ENCODE measurements at regions not wholly inside any gene's neighbourhood (a gene's known extent, or its start where the extent isn't known, plus 50 kb on each side); places are given as distances from the start of the nearest gene placed in this dataset.
A peak's percentile ranks its signal among the peaks of the same experiment; 100 is the strongest.

DNA sequence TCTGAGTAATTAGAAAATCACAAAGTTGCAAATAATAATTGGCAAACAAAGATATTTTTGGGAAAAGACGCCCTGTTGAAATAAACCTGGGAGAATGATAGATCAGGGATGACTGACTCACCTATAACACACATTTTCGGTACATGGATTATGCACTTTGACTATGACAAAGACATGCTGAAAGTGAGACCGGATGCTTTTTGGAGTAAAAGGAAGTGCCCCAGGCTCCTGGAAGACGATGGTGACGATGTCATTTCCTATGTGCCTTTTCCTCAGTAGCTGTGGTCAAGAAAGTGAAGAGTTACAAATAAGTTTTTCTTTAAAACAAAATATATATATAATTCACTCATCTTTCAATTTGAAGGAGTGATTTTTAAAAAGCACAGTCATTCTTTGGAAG is 158.7 kb downstream of the SIPA1L2 start:
- Mint-ChIP-seq H3K4me3 (peak overlapping the region in 1 of 7 donors; percentile 38), H3K36me3 (no peaks in the 10 kb centered on the region), H3K27ac (peak overlapping the region in 1 of 8 donors; percentile 29), H3K27me3 (peaks cover 0 to 3% of the 10 kb centered on the region in 2 donors), H3K4me1 (peaks cover 14 to 20% (median 19%) of the 10 kb centered on the region in 3 donors), H3K9me3 (no peaks in the 10 kb centered on the region)
- H3K36me3 ChIP-seq (ENCODE audit: insufficient read depth, low read length): no peaks in the 10 kb centered on the region
- H3K9me3 ChIP-seq (ENCODE audit: low read length): no peaks in the 10 kb centered on the region
- H3K4me1 ChIP-seq (ENCODE audit: insufficient read depth, low read length): no peaks in the 10 kb centered on the region
- CTCF ChIA-PET: no interaction called here
- no peak overlapping the region for H3K27ac ChIP-seq (ENCODE audit: low read depth, low read length)
- H3K4me3 ChIP-seq (ENCODE audit: low read length): no peak overlapping the region
- POLR2A ChIA-PET: no interaction called here
- no peak for DNase-seq
- no peaks in the 10 kb centered on the region for H3K27me3 ChIP-seq (ENCODE audit: insufficient read depth, low read length, poor library complexity, severe bottlenecking)

DNA sequence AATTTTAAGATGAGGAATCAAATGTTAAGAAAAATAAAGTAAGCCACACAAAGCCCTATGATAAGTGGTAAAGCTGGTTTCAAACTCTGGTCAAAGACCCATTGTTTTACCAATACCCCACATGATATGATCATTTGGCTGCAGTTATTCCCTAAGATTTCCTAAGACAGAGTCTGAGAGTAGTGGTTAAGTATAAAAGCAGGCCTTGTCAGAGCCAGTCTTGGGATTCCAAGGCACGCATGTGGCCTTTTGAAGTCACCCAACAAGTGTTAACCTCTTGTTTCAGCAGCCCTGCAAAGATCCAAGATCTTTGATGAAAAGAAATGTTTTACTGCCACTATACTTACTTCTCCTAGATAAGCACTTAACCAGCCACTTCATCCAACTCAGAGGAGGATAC is 159.2 kb downstream of the SIPA1L2 start:
- CTCF ChIA-PET: no interaction called here
- H3K36me3 ChIP-seq (ENCODE audit: insufficient read depth, low read length): no peaks in the 10 kb centered on the region
- no peak overlapping the region for H3K4me3 Mint-ChIP-seq
- peaks cover 0 to 3% of the 10 kb centered on the region in 2 donors for H3K27me3 Mint-ChIP-seq
- no peaks in the 10 kb centered on the region for H3K9me3 ChIP-seq (ENCODE audit: low read length)
- peaks cover 14 to 20% (median 19%) of the 10 kb centered on the region in 3 donors for H3K4me1 Mint-ChIP-seq
- DNase-seq: no peak
- no peaks in the 10 kb centered on the region for H3K4me1 ChIP-seq (ENCODE audit: insufficient read depth, low read length)
- no peaks in the 10 kb centered on the region for H3K36me3 Mint-ChIP-seq
- POLR2A ChIA-PET: no interaction called here
- H3K9me3 Mint-ChIP-seq: no peaks in the 10 kb centered on the region
- H3K27ac ChIP-seq (ENCODE audit: low read depth, low read length): no peak overlapping the region
- H3K27ac Mint-ChIP-seq: peak overlapping the region in 1 of 8 donors; percentile 29
- no peaks in the 10 kb centered on the region for H3K27me3 ChIP-seq (ENCODE audit: insufficient read depth, low read length, poor library complexity, severe bottlenecking)
- no peak overlapping the region for H3K4me3 ChIP-seq (ENCODE audit: low read length)

DNA sequence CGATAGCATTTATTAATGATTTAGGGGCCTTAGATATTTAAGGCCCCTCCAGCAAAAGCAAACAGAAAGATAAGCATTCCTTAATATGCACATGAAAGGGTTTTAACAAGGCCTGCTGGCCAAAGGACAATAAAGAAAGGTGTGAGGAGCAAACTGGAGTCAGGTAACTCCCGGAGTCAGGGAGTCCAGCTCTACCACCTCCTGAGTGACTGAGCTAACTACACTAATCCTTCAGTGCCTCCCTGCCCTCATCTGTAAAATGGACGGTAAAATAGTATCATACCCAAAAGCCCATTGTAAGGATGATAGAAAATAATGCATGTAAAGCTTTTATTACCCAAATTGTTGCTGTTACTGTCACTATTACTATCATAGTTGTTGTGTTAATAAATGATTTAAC is 161.7 kb downstream of the SIPA1L2 start:
- Histone ChIP-seq H3K4me3 (ENCODE audit: low read length) (no peak overlapping the region), H3K27ac (ENCODE audit: low read depth, low read length) (no peak overlapping the region), H3K36me3 (ENCODE audit: insufficient read depth, low read length) (no peaks in the 10 kb centered on the region), H3K9me3 (ENCODE audit: low read length) (no peaks in the 10 kb centered on the region), H3K4me1 (ENCODE audit: insufficient read depth, low read length) (no peaks in the 10 kb centered on the region), H3K27me3 (ENCODE audit: insufficient read depth, low read length, poor library complexity, severe bottlenecking) (no peaks in the 10 kb centered on the region)
- Mint-ChIP-seq H3K4me1 (peaks cover 14 to 20% (median 16%) of the 10 kb centered on the region in 3 donors), H3K4me3 (no peak overlapping the region), H3K27ac (no peak overlapping the region), H3K36me3 (peaks cover 0 to 4% (median 0%) of the 10 kb centered on the region in 3 donors), H3K27me3 (no peaks in the 10 kb centered on the region), H3K9me3 (no peaks in the 10 kb centered on the region)
- DNase-seq: no peak
- CTCF ChIA-PET: no interaction called here
- POLR2A ChIA-PET: no interaction called here

DNA sequence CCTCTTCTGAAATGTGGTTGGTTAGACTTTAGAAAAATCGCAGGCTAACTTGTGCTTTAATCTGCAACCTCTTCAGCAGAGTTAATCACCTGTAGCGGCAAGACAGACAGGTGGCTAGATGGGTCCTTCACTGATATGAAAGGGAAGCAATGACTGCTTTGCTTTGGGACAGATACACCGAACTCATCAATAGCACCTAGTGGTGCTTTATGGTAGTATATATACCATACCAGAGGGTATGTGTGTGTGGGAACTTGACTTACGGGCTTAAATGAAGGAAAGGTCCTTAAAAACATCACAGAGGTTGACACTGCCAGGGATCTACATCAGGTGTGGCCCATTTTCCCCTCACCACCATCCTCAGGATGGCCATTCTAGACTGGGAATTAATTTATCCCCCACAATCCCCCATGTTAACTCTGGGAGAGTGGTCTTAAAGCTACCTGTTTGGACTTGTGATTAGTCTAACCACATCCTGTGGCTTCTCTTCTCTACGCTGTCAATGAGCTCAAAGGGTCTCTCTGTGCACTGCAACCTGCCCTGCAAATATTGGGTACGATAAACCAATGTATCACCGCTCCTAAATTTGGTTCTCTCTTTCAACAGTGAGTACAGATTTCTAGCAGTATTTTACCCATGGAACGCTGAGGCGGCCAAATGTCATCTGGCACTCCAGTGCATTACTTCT is 162.7 kb downstream of the SIPA1L2 start:
- Mint-ChIP-seq H3K36me3 (peaks cover 0 to 4% (median 2%) of the 10 kb centered on the region in 3 donors), H3K27ac (peak overlapping the region in 1 of 8 donors; percentile 2), H3K27me3 (peaks cover 0 to 3% of the 10 kb centered on the region in 2 donors), H3K4me3 (no peak overlapping the region), H3K4me1 (peaks cover 14 to 20% (median 16%) of the 10 kb centered on the region in 3 donors), H3K9me3 (no peaks in the 10 kb centered on the region)
- H3K27ac ChIP-seq (ENCODE audit: low read depth, low read length): no peak overlapping the region
- DNase-seq: no peak
- ChIA-PET POLR2A (no interaction called here), CTCF (no interaction called here)
- H3K9me3 ChIP-seq (ENCODE audit: low read length): no peaks in the 10 kb centered on the region
- H3K36me3 ChIP-seq (ENCODE audit: insufficient read depth, low read length): no peaks in the 10 kb centered on the region
- H3K4me3 ChIP-seq (ENCODE audit: low read length): no peak overlapping the region
- no peaks in the 10 kb centered on the region for H3K4me1 ChIP-seq (ENCODE audit: insufficient read depth, low read length)
- H3K27me3 ChIP-seq (ENCODE audit: insufficient read depth, low read length, poor library complexity, severe bottlenecking): no peaks in the 10 kb centered on the region

DNA sequence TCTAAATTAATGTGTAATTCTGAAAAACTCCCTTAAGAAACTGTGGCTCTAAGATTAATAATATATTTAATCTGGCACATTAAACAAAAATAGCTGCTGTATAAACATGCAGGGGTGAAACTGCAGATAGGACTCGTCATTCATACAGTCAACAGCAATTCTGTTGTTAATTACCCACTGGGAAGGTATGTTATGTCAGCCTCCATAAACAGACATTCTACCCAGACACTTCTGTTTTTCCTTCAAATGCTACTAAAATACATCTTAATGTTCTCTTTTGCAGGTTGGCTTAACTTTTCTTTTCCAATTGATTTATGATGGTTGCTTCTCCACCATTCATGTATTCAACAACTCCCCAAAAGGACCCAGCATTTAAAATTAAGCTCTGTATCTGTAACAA is 165.6 kb downstream of the SIPA1L2 start:
- H3K27me3 Mint-ChIP-seq: peaks cover 0 to 3% of the 10 kb centered on the region in 2 donors
- no peak overlapping the region for H3K4me3 Mint-ChIP-seq
- H3K36me3 Mint-ChIP-seq: peaks cover 0 to 4% (median 2%) of the 10 kb centered on the region in 3 donors
- ChIA-PET CTCF (no interaction called here), POLR2A (no interaction called here)
- DNase-seq: no peak
- Histone ChIP-seq H3K9me3 (ENCODE audit: low read length) (no peaks in the 10 kb centered on the region), H3K27ac (ENCODE audit: low read depth, low read length) (no peak overlapping the region), H3K4me1 (ENCODE audit: insufficient read depth, low read length) (no peaks in the 10 kb centered on the region), H3K27me3 (ENCODE audit: insufficient read depth, low read length, poor library complexity, severe bottlenecking) (no peaks in the 10 kb centered on the region), H3K36me3 (ENCODE audit: insufficient read depth, low read length) (no peaks in the 10 kb centered on the region), H3K4me3 (ENCODE audit: low read length) (no peak overlapping the region)
- H3K27ac Mint-ChIP-seq: no peak overlapping the region
- H3K4me1 Mint-ChIP-seq: peaks cover 12 to 20% (median 15%) of the 10 kb centered on the region in 3 donors
- H3K9me3 Mint-ChIP-seq: no peaks in the 10 kb centered on the region

DNA sequence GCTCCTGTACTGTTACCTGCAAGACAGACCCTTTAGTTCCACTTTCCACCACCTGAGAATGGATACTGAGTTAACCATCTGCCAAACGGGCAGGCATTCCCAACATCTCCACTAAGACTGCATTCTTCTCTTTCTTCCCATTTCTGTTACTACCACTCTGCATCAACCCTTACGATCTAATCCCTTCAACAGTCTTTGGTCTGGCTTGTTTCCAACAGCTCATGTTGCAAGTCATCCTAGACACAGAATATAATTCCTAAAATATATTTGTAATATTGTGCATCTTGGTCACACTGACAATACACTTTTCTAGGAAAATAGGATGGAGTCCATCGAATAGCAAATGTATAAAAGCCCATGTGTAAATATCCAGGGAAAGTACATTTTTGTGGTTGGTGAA is 166.7 kb downstream of the SIPA1L2 start:
- Histone ChIP-seq H3K36me3 (ENCODE audit: insufficient read depth, low read length) (no peaks in the 10 kb centered on the region), H3K27ac (ENCODE audit: low read depth, low read length) (no peak overlapping the region), H3K4me3 (ENCODE audit: low read length) (no peak overlapping the region), H3K27me3 (ENCODE audit: insufficient read depth, low read length, poor library complexity, severe bottlenecking) (no peaks in the 10 kb centered on the region), H3K4me1 (ENCODE audit: insufficient read depth, low read length) (peaks cover 2% of the 10 kb centered on the region), H3K9me3 (ENCODE audit: low read length) (no peaks in the 10 kb centered on the region)
- Mint-ChIP-seq H3K27me3 (peaks cover 0 to 3% of the 10 kb centered on the region in 2 donors), H3K4me1 (peaks cover 20 to 29% (median 25%) of the 10 kb centered on the region in 3 donors), H3K9me3 (no peaks in the 10 kb centered on the region), H3K36me3 (peaks cover 0 to 4% (median 3%) of the 10 kb centered on the region in 3 donors), H3K27ac (no peak overlapping the region), H3K4me3 (no peak overlapping the region)
- POLR2A ChIA-PET: no interaction called here
- CTCF ChIA-PET: no interaction called here
- no peak for DNase-seq

DNA sequence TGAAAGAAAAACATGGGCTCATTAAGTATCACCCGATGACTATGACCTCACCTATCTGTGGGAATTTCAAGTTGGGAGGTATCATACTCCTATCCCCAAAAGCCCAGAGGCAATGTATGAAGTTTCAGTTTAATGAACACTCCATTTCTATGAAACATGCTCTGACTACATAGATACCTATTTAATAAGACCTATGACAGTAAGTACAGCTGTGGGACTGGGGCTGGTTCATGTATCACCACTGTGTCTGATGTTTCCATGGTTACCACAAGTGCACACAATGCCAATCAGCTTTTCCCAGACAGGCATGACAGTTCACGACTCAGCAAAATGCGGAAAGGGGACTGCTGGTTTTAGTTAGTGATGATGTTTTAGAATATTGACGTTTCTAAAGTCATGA is 167.7 kb downstream of the SIPA1L2 start:
- Histone ChIP-seq H3K36me3 (ENCODE audit: insufficient read depth, low read length) (no peaks in the 10 kb centered on the region), H3K4me3 (ENCODE audit: low read length) (no peak overlapping the region), H3K27ac (ENCODE audit: low read depth, low read length) (no peak overlapping the region), H3K4me1 (ENCODE audit: insufficient read depth, low read length) (peaks cover 6% of the 10 kb centered on the region), H3K9me3 (ENCODE audit: low read length) (no peaks in the 10 kb centered on the region), H3K27me3 (ENCODE audit: insufficient read depth, low read length, poor library complexity, severe bottlenecking) (no peaks in the 10 kb centered on the region)
- Mint-ChIP-seq H3K4me1 (peaks cover 24 to 30% (median 26%) of the 10 kb centered on the region in 3 donors), H3K27ac (peak overlapping the region in 1 of 8 donors; percentile 15), H3K4me3 (no peak overlapping the region), H3K36me3 (peaks cover 0 to 4% (median 3%) of the 10 kb centered on the region in 3 donors), H3K27me3 (peaks cover 0 to 3% of the 10 kb centered on the region in 2 donors), H3K9me3 (no peaks in the 10 kb centered on the region)
- ChIA-PET POLR2A (no interaction called here), CTCF (no interaction called here)
- no peak for DNase-seq

DNA sequence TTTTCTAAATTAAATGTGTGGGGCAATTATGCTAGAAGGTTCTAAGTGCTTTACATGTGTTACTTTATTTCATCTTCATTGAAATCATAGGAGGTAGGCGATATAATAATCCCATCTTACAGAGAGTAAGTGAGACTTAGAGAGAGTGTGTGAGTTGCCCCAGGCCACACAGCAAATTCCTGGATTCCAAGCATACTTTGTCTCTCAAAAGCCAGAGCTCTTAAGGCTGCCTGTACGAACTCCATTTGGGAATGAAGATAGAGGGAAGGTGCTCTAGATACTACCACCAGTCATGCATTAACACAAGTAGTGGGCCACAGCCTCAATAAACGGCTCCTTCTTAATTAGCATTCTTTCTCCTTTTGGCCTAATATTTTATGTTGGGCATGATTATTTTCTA is 170.1 kb downstream of the SIPA1L2 start:
- Mint-ChIP-seq H3K36me3 (peaks cover 0 to 4% (median 3%) of the 10 kb centered on the region in 3 donors), H3K27me3 (peaks cover 0 to 3% of the 10 kb centered on the region in 2 donors), H3K4me3 (no peak overlapping the region), H3K4me1 (peaks cover 26 to 34% (median 30%) of the 10 kb centered on the region in 3 donors), H3K27ac (peak overlapping the region in 1 of 8 donors; percentile 71), H3K9me3 (no peaks in the 10 kb centered on the region)
- H3K27me3 ChIP-seq (ENCODE audit: insufficient read depth, low read length, poor library complexity, severe bottlenecking): no peaks in the 10 kb centered on the region
- ChIA-PET POLR2A (no interaction called here), CTCF (no interaction called here)
- H3K9me3 ChIP-seq (ENCODE audit: low read length): no peaks in the 10 kb centered on the region
- DNase-seq: no peak
- no peaks in the 10 kb centered on the region for H3K36me3 ChIP-seq (ENCODE audit: insufficient read depth, low read length)
- H3K4me1 ChIP-seq (ENCODE audit: insufficient read depth, low read length): peaks cover 6% of the 10 kb centered on the region
- no peak overlapping the region for H3K27ac ChIP-seq (ENCODE audit: low read depth, low read length)
- no peak overlapping the region for H3K4me3 ChIP-seq (ENCODE audit: low read length)

All from CD8-positive, alpha-beta memory T cell (primary cell).